Natural killer cell treated with Interleukin-12 subunit alpha and Interleukin-12 subunit beta and Interleukin-15 and Interleukin-18, amount 100 ng/mL, for 72 hours (primary cell): ENCODE measurements at regions not wholly inside any gene's neighbourhood (a gene's known extent, or its start where the extent isn't known, plus 50 kb on each side); places are given as distances from the start of the nearest gene placed in this dataset.

Experiments
- ATAC-seq, 2 donors: fragments of 150-1000 bp; cut with Tn5 transposase in 1 of 2; sonication (Bioruptor Pico), chemical (Tn5 transposase) in 1 of 2; 2 replicates each; pipeline ENCODE4 v1.10.0; 2021
- DNase-seq: peaks from one replicate; pipeline ENCODE4 v3.0.0; 2022; ENCODE audit warnings: low spot score
- H3K27ac Mint-ChIP-seq, 2 donors: 1 replicate in 1 of 2; 2 replicates in 1 of 2; pipeline ENCODE4 v1.8.0; 2022; ENCODE audit warnings: mixed read lengths in 2 of 2, mild to moderate bottlenecking in 1 of 2, moderate library complexity in 1 of 2
- H3K27me3 Mint-ChIP-seq, 2 donors: 1 replicate in 1 of 2; 2 replicates in 1 of 2; pipeline ENCODE4 v1.8.0; 2022; ENCODE audit warnings: mixed read lengths in 2 of 2
- H3K36me3 Mint-ChIP-seq: one replicate; pipeline ENCODE4 v1.8.0; 2022; ENCODE audit warnings: mixed read lengths
- H3K4me1 Mint-ChIP-seq, 2 donors: 1 replicate in 1 of 2; 2 replicates in 1 of 2; pipeline ENCODE4 v1.8.0; 2022; ENCODE audit warnings: low read depth in 2 of 2, mixed read lengths in 2 of 2, mild to moderate bottlenecking in 1 of 2
- H3K4me3 Mint-ChIP-seq: one replicate; pipeline ENCODE4 v1.8.0; 2022; ENCODE audit warnings: mixed read lengths
- H3K9me3 Mint-ChIP-seq: 2 replicates; pipeline ENCODE4 v1.8.0; 2022; ENCODE audit warnings: mixed read lengths

DNA sequence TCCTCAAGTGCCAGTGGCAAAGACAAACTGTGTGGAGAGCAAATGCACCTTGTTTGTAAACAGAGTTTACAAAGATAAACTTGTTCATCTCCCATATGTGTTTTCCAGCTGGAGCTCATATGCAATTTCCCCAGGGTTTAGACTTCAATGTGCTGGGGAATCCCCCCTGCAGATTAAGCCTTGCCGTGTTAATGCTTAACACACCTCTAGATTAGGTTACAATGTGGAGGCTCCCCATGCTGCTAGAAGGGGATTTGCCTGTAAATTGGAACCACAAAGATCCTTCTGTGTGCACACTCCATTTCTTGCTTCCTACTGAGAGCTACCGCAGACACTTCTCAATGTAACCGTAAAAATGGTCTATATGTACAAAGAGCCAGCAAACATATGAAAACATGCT, 263.1 kb downstream of the TBX18 start:
- H3K4me3 Mint-ChIP-seq = no peak overlapping the region
- ATAC-seq (no peak), DNase-seq (no peak)
- H3K9me3 Mint-ChIP-seq = peaks cover 12% of the 10 kb centered on the region
- H3K36me3 Mint-ChIP-seq = no peaks in the 10 kb centered on the region
- H3K27me3 Mint-ChIP-seq = no peaks in the 10 kb centered on the region
- H3K27ac Mint-ChIP-seq = no peak overlapping the region
- no peaks in the 10 kb centered on the region for H3K4me1 Mint-ChIP-seq

DNA sequence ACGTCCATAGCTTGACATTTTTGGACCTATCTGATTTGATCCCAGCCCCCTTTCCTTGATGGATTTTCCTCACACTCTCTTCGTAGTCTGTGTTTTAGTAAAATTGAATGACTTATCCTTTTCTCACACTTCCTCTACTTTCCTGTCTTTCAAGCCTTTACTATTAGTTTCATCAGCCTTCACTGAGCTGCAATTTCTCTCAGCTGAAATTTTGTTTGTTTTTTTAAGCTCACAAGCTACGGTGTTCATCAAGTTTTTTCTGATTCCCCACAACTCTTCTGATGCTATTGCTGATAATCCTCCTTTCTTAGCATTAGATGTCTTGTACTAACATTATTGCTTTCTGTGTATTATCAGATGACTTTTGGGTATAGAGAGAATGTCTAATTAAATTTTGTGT, 263.7 kb downstream of the TBX18 start:
- Mint-ChIP-seq H3K27ac (no peak overlapping the region), H3K4me3 (no peak overlapping the region), H3K27me3 (no peaks in the 10 kb centered on the region), H3K9me3 (peaks cover 12% of the 10 kb centered on the region), H3K4me1 (no peaks in the 10 kb centered on the region), H3K36me3 (no peaks in the 10 kb centered on the region)
- ATAC-seq (no peak), DNase-seq (no peak)

DNA sequence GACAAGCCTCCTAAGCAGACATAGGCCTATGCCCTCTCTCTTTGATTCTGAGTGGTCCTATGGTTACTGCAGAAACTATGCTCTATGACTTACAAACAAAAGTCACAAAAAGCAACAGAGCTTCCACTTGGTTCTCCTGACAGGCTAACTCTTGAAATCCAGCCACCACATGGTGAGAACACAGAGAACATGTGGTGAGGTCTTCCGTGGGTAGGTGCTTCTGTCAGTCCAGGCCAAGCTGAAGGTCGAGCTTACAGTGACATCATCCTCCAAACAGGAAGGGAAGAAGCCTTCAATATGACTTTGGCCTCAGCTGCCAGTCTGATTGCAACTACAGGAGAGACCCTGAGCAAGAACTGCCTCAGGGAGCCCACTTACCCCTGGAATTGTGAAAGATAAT, 265.5 kb downstream of the TBX18 start:
- ATAC-seq (no peak), DNase-seq (no peak)
- Mint-ChIP-seq H3K9me3 (peaks cover 15% of the 10 kb centered on the region), H3K27me3 (no peaks in the 10 kb centered on the region), H3K4me1 (no peaks in the 10 kb centered on the region), H3K27ac (no peak overlapping the region), H3K4me3 (no peak overlapping the region), H3K36me3 (no peaks in the 10 kb centered on the region)

DNA sequence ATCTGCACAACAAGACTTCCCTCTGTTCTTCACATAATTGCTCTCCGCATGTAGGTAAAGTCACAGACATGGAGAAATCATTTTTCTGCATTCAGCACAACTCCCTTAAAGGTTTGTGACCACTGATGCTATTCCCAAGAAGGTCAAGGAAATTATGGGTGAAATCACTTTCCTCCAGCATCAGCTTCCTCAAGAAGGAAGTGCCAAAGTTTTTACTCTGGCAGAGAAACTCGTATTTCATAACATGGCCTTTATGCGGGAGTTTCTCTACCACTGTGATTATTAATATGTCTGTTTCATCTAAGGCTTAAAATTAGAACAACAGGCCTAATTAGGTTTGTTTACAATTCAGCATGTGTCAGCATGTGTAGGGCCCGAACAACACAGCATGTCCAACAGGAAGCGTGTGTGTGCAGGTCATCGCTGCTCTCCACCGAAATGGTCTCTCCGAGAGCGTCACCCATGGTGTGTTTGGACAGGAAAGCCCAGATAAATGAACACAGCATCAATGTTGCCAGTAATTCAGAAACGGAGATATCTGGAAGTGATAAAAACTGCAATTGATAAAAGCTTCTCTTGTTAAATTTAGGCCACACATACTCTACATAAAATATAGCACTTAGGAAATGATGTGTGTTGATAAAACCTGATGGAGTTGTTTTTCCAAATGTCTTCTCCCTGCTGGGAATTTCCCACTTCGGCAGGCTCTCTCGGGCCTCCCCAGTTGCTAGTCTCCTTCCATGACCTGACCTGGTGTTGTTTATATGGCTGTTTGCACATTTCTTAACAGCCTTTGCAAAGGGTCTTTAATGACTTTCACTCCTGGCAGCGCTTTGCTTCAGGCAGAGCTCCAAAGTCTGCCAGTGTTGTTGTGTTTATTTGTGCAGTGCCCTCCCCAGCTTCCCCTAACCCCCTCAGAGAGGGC, 265.1 kb upstream of the CEP162 start:
- Mint-ChIP-seq H3K27ac (no peak overlapping the region), H3K9me3 (peaks cover 8% of the 10 kb centered on the region), H3K27me3 (no peaks in the 10 kb centered on the region), H3K4me3 (no peak overlapping the region), H3K4me1 (no peaks in the 10 kb centered on the region), H3K36me3 (no peaks in the 10 kb centered on the region)
- DNase-seq (no peak), ATAC-seq (no peak)

DNA sequence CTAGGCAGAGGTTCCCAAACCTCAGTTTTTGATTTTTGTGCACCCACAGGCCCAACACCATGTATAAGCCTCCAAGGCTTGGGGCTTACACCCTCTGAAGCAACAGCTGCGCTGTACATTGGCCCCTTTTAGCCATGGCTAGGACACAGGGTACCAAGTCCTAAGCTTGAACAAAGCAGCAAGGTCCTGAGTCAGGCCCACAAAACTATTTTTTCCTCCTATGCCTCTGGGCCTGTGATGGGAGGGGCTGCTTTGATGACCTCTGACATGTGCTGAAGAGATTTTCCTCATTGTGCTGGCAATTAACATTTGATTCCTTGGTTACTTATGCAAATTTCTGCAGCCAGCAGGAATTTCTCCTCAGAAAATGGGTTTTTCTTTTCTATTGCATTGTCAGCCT, 262.2 kb upstream of the CEP162 start:
- ATAC-seq (no peak), DNase-seq (no peak)
- H3K9me3 Mint-ChIP-seq = peaks cover 5% of the 10 kb centered on the region
- no peaks in the 10 kb centered on the region for H3K27me3 Mint-ChIP-seq
- no peak overlapping the region for H3K27ac Mint-ChIP-seq
- no peaks in the 10 kb centered on the region for H3K4me1 Mint-ChIP-seq
- H3K4me3 Mint-ChIP-seq = no peak overlapping the region
- no peaks in the 10 kb centered on the region for H3K36me3 Mint-ChIP-seq

DNA sequence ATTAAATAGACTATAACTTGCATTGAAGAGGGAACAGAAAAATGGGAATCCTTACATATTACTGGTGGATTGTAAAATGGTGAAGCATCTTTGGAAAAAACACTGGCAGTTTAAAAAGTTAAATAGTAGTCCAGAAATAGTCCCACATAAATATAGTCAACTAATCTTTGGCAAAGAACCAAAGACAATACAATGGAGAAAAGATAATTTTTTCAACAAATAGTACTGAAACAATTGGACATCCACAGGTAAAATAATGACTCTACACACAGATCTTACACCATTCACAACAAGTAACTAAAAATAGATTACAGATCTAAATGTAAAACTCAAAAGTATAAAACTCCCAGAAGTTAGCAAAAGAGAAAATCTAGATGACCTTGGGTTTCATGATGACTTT, 259.1 kb upstream of the CEP162 start:
- Mint-ChIP-seq H3K9me3 (peaks cover 9% of the 10 kb centered on the region), H3K36me3 (no peaks in the 10 kb centered on the region)
- no peak for DNase-seq

DNA sequence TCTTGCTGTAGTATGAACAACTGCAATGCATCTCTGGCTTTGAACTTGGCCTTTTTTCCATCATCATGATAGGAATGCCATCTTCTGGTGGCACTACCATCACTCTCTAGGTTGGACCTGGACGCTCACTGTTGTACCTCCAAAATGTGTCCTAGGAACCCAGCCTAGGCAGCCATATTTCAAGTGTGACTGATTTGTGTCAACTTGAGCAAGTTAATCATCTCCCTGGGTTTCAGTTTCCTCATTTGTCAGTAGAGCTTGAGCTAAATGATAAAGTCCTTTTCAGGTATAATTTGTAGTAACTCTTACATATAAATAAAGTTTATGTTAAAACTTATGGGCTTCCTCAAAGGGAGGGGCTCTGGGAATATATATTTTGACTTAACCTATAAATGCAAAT, 241.7 kb upstream of the CEP162 start:
- Mint-ChIP-seq H3K9me3 (peaks cover 12% of the 10 kb centered on the region), H3K4me1 (no peaks in the 10 kb centered on the region), H3K4me3 (no peak overlapping the region), H3K36me3 (no peaks in the 10 kb centered on the region), H3K27me3 (no peaks in the 10 kb centered on the region), H3K27ac (no peak overlapping the region)
- DNase-seq (no peak), ATAC-seq (no peak)

More for the DNA sequence above, 259.1 kb upstream of the CEP162 start:
- Mint-ChIP-seq H3K27ac (no peak overlapping the region), H3K4me3 (no peak overlapping the region), H3K27me3 (no peaks in the 10 kb centered on the region), H3K4me1 (no peaks in the 10 kb centered on the region)
- no peak for ATAC-seq

DNA sequence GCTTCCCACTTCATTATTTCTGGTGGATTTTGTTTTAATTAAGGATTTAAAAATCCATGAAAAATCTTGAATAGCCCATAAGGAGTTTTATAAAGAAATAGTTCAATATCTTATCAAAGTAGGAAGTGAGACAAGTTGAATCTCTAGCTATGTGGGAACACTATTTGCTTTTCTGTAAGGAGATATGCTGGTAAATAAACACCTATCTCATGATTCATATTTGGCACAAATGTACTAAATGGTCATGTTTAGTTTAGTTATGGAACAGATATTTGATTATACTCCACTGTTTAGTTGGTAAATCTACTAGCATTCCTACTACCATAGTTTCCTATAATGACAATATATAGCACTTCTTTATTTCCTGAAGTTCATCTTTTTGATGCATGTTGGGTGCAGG, 239.9 kb upstream of the CEP162 start:
- Mint-ChIP-seq H3K36me3 (no peaks in the 10 kb centered on the region), H3K9me3 (peaks cover 16% of the 10 kb centered on the region), H3K4me1 (no peaks in the 10 kb centered on the region), H3K4me3 (no peak overlapping the region), H3K27me3 (no peaks in the 10 kb centered on the region), H3K27ac (no peak overlapping the region)
- ATAC-seq = no peak
- no peak for DNase-seq

DNA sequence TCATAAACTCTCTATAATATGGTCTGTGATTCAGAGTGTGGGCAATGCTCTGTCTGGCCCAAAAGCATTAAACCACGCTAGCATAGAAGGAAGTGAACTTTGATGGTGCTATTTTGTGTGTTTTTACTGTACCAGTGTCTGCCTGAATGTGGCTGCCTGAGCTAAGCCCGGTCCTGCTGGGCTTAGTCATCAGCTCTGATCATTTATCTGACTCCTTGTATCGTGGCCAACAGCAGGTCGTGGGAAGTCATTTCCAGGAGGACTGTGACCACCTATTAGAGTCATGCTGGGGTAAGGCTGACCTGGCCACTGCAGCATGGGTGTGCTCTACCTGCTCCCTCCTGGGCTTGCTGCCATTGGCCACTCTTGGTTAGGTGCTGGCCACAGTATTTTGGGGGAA, 239.1 kb upstream of the CEP162 start:
- H3K27ac Mint-ChIP-seq = no peak overlapping the region
- H3K4me3 Mint-ChIP-seq = no peak overlapping the region
- DNase-seq (no peak), ATAC-seq (no peak)
- H3K27me3 Mint-ChIP-seq = no peaks in the 10 kb centered on the region
- no peaks in the 10 kb centered on the region for H3K36me3 Mint-ChIP-seq
- H3K4me1 Mint-ChIP-seq = no peaks in the 10 kb centered on the region
- peaks cover 14% of the 10 kb centered on the region for H3K9me3 Mint-ChIP-seq

DNA sequence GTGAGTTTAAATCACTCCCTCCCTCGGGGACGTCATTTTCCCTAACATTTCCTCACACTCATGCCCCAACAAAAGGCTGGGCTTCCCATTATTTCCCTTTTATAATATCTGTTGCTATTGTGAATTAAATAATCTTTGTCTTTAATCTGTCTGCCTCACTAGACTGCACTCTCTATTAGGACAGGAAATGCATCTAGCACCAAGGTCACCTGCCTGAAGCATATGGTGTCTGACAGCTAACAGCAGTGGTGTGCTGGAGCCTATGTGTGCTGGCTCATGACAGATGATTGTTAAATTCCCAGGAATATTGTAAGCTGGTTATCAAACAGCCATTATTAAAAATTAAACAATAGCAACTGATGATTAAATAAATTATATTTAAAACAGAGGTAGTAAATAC, 237.0 kb upstream of the CEP162 start:
- H3K36me3 Mint-ChIP-seq = no peaks in the 10 kb centered on the region
- H3K27me3 Mint-ChIP-seq = no peaks in the 10 kb centered on the region
- H3K4me1 Mint-ChIP-seq = no peaks in the 10 kb centered on the region
- H3K9me3 Mint-ChIP-seq = peaks cover 11% of the 10 kb centered on the region
- ATAC-seq (no peak), DNase-seq (no peak)
- no peak overlapping the region for H3K4me3 Mint-ChIP-seq
- no peak overlapping the region for H3K27ac Mint-ChIP-seq

DNA sequence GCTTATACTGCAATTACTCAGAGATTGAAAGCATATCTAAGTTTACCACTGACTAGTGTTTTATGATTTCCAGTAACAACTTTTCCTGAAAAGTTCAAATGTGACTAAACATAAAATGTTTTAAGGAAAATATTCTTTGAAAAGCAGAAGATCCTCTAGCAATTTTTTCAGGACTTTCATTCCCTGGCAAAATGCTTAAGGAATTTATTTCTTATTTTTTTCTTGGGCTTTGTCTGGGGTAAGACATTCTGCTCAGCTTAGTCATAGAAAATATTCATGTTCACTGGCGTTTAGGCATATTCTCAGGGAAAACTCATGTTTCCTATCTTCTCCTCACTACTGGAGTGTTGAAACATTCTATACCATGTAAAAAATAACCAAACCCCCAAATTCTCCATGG, 235.3 kb upstream of the CEP162 start:
- ATAC-seq = no peak
- Mint-ChIP-seq H3K4me3 (no peak overlapping the region), H3K9me3 (peaks cover 8% of the 10 kb centered on the region), H3K27me3 (no peaks in the 10 kb centered on the region), H3K27ac (no peak overlapping the region), H3K4me1 (no peaks in the 10 kb centered on the region), H3K36me3 (no peaks in the 10 kb centered on the region)
- no peak for DNase-seq

DNA sequence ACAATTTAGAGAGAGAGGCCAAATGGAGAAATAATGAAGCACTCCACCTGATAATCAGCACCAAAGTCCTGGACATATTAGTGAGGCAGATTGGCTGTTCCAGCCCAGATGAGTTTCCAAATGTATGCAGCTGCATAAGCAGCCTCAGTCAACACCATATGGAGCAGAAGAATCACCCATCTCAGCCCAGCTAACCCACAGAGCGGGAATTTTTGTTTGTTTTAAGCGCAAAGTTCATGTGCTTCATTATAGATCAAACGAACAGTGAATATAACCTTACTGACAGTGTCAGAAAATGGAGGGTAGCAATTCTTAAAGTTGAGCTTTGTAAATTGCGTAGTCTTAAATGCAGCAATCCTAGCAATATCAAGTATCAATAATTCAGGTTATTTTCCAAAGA, 234.0 kb upstream of the CEP162 start:
- Mint-ChIP-seq H3K4me1 (no peaks in the 10 kb centered on the region), H3K27me3 (no peaks in the 10 kb centered on the region), H3K27ac (no peak overlapping the region), H3K4me3 (no peak overlapping the region), H3K9me3 (peaks cover 8% of the 10 kb centered on the region), H3K36me3 (no peaks in the 10 kb centered on the region)
- ATAC-seq = no peak
- DNase-seq = no peak

DNA sequence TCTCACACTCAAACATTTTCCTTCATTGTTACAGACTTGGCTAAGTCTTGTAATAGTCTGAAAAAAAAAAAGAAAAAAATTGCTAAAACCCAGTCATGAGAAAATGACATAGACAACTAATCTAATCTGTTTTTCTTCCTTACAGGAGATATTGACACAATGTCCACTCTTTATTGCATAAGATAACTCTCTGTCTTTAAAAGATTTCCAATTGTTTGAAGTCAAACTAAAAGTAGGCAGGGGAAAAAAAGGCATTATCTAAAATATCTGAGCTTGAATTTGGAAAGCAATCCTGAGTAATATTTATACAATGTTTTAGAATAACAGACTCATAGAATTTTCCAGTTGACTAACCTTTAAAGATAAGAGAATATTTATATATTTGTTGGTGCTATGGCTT, 233.0 kb upstream of the CEP162 start:
- no peak overlapping the region for H3K27ac Mint-ChIP-seq
- H3K4me1 Mint-ChIP-seq = no peaks in the 10 kb centered on the region
- H3K36me3 Mint-ChIP-seq = no peaks in the 10 kb centered on the region
- no peaks in the 10 kb centered on the region for H3K27me3 Mint-ChIP-seq
- no peak for DNase-seq
- no peak for ATAC-seq
- H3K9me3 Mint-ChIP-seq = peaks cover 8% of the 10 kb centered on the region
- no peak overlapping the region for H3K4me3 Mint-ChIP-seq

DNA sequence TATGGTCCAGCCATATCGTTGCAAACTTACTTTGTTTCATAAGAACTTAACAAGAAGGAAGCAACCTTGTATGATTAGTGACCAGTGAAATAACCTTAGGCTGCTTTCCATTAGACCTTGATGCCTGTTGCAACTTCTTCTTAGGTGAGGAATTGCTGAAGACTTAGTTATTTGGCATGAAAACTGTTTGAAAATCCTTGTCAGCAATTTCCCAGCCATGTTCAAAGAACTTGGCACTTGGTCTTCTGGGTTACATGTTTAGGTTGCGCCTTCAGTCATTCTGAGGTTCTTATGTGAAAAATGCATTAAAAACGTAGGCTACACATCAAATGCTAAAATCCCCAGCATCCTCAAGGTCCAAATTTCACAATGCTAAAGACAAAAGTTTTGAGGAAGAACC, 232.0 kb upstream of the CEP162 start:
- no peak for ATAC-seq
- Mint-ChIP-seq H3K27me3 (no peaks in the 10 kb centered on the region), H3K4me3 (no peak overlapping the region), H3K4me1 (no peaks in the 10 kb centered on the region), H3K27ac (no peak overlapping the region), H3K9me3 (peaks cover 8% of the 10 kb centered on the region), H3K36me3 (no peaks in the 10 kb centered on the region)
- DNase-seq = no peak

DNA sequence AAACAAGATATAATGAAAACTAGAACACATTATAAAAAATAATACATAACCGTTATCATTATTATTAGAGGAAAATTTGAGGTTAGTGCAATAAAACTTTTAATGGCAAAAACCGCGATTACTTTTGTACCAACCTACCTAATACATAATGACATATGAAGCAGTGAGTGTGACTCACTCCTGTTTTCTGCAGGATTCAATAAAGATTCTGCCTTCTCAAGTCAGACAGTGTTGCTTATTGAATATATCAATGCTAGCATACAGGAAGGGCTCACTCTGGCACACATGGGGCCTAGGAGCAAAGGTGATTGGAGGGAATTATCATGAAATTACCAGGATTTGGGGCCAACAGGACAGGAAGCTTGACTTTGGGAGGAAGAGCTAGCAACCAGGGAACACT, 230.8 kb upstream of the CEP162 start:
- peaks cover 4% of the 10 kb centered on the region for H3K9me3 Mint-ChIP-seq

More for the DNA sequence above, 230.8 kb upstream of the CEP162 start:
- DNase-seq (no peak), ATAC-seq (no peak)
- Mint-ChIP-seq H3K4me3 (no peak overlapping the region), H3K36me3 (no peaks in the 10 kb centered on the region), H3K27me3 (no peaks in the 10 kb centered on the region), H3K27ac (no peak overlapping the region), H3K4me1 (no peaks in the 10 kb centered on the region)
